ENCODE measurements at regions not wholly inside any gene's neighbourhood (a gene's known extent, or its start where the extent isn't known, plus 50 kb on each side); places are given as distances from the start of the nearest gene placed in this dataset.
A peak's percentile ranks its signal among the peaks of the same experiment; 100 is the strongest.
"Not testable (repeated sequence)": the region's sequence is repeated elsewhere in the genome, so short reads cannot be mapped to it uniquely, and the experiment has no call there.

DNA sequence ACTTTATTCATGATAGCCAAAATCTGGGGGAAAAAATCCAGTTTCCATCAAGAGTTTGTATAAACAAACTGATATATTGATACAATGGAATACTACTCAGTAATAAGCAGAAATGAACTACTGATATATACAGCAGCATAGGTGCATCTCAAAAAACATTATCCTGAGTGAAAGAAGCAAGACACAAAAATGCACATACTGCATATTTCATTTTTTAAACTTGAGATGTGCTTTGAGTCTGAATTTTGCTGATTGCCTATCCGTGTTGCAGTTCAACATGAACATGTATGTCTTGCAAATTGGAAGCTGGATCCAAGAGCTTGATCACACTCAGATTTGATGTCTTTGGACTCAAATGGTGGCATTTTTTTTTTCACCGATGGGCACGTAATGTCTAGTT, 132.4 kb downstream of the TSEN15 start:
- DNase-seq (ENCODE audit: low spot score) = no peak

DNA sequence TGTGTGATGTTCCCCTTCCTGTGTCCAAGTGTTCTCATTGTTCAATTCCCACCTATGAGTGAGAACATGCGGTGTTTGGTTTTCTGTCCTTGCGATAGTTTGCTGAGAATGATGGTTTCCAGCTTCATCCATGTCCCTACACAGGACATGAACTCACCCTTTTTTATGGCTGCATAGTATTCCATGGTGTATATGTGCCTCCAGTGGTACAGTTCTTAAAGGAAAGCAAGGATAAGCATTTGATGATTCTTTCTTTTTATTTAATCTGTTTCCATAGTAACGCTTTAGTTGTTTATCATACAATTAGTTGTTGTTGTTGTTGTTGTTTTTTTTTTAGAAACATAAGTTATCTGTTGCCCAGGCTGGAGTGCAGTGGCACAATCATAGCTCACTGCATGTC, 133.1 kb downstream of the TSEN15 start:
- not testable (repeated sequence) for DNase-seq (ENCODE audit: low spot score)

GRCh38 chr1:184185347-184185746, 133.8 kb downstream of the TSEN15 start:
- no peak for DNase-seq (ENCODE audit: low spot score)

GRCh38 chr1:184186167-184186566, 134.6 kb downstream of the TSEN15 start:
- no peak for DNase-seq (ENCODE audit: low spot score)

DNA sequence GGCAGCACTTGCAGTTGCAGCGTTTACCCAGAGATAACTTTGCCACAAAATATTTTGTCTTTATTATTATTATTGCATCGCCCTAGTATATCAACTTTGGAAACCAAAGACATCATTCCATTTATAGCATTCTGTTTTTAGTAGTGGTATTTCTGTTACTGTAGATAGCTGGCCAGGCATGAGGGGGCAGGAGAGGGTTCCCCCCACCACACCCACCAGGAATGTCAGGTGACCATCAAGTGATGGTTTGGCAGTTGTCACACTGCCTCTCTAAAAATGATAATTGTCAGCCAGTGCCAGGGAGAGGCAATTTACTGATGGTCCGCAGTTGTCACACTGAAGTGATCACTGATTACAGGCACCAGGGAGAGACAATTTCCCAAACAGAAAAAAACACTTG, 135.6 kb downstream of the TSEN15 start:
- no peak for DNase-seq (ENCODE audit: low spot score)

DNA sequence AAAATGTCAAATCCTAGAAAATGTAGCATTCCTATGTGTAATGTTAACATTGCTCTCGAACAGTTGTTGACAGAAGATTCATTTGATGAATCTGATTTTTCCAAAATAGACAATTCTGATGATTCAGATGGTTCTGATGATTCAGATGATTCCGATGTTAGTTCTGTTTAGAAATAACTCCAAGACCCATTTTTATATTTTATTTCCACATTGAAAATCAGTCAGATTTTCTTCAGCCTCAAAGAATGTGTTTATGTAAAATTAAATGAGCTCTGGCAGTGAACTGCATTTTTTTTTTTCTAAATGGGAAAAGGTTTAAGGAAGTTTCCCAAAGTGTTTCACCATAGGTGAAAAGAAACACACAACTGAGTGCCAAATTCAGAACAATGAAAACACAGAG, 136.5 kb downstream of the TSEN15 start:
- no peak for DNase-seq (ENCODE audit: low spot score)

DNA sequence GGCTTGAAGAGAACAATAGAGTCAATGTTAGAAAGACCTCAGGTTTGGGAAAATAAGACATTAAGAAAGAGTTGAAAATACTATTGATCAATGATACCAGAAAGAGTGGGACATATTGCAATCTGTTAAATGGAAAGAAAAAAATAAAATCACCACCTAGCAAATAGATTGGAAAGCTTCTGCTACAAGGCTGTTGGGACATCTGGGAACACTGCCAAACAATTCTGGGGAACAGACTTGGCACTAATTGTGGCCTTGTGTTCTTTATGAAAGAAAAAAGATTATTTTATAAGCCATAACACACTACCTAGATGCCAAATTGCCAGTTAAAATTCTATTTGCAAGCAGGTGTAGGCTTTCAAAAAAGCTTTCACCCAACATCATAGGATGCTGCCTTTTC, 137.8 kb downstream of the TSEN15 start:
- DNase-seq (ENCODE audit: low spot score) = no peak

DNA sequence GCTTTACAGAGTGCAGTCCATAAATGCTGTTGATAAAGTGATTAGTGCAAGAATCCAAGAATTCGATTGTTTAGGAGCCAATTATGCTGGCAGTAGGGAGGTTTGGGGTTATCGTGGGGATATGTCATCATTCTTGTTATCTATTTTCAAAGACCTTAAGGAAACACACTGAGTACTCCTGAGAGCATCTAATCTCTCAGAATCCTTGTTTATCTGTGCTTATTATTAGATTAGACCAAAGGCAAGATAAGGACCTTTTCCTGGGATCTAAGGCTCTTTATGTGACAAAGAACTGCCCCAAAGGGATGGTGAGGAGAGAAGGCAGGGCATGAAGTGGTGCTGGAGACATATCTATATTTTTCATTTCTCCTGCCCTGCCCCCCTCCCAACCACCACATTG, 139.1 kb downstream of the TSEN15 start:
- no peak for DNase-seq (ENCODE audit: low spot score)

GRCh38 chr1:184191181-184191621, 139.7 kb downstream of the TSEN15 start:
- peak; percentile 88 for DNase-seq (ENCODE audit: low spot score)

DNA sequence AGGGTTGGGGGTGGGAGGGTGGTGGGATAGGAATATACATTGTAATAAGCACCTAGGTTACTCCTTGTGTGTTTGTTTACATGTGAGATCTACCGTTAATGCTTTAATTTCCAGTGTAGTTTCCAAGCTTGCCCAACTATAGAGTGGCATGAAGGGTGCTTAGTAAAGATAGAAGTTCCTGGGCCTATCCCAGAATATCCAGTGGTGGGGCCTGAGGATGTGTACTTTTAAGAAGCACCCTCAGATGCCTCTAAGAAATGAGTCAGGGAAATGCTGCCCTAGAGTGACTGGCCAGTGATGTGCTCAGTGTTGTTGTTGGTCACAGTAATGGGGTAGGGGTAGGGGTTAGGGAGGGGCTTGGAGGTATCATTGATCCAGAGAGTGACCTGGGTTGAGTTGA, 141.3 kb downstream of the TSEN15 start:
- no peak for DNase-seq (ENCODE audit: low spot score)

DNA sequence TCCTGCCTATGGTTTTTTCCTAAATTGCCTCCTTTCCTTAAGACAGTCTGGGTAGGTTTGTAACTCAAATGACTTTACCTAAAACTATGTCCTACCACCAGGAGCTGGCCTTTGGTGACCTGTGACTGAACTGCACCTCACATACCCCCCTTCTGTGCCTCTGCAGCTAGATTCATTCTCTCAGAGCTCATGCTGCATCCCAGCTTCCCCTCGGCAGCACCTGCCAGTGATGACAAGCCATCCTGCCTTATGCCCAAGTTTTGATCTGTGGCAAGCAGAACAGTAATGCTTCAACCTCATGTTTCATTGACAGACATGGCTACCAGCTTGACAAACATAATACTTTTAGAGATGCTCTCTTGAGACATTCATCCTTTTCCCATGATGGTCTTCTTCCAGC, 141.9 kb downstream of the TSEN15 start:
- DNase-seq (ENCODE audit: low spot score) = no peak

DNA sequence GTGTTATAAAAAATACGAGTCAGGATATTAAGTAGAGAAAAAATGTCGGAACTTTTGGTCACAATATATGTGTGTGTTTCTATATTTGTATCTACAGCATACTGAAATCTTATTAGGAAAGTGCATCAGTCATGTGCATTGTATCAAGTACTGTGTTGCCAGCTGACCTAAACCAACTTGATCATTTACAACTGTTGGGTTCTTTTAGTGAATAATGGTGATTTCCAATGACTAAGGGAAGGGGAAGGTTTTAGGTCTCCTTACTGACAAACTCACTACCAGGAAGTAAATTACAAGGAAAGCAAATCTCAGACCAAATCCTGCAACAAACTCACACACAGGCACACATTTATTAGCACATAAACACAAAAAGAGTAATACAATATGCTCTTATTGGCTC, 142.7 kb downstream of the TSEN15 start:
- no peak for DNase-seq (ENCODE audit: low spot score)

DNA sequence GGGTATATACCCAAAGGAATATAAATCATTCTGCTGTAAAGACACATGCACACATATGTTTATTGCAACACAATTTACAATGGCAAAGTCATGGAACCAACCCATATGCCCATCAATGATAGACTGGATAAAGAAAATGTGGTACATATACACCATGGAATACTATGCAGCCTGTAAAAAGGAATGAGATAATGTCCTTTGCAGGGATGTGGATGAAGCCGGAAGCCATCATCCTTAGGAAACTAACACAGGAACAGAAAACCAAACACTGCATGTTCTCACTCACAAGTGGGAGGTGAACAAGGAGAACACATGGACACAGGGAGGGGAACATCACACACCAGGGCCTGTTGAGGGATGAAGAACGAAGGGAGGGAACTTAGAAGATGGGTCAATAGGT, 144.2 kb downstream of the TSEN15 start:
- DNase-seq (ENCODE audit: low spot score) = not testable (repeated sequence)

DNA sequence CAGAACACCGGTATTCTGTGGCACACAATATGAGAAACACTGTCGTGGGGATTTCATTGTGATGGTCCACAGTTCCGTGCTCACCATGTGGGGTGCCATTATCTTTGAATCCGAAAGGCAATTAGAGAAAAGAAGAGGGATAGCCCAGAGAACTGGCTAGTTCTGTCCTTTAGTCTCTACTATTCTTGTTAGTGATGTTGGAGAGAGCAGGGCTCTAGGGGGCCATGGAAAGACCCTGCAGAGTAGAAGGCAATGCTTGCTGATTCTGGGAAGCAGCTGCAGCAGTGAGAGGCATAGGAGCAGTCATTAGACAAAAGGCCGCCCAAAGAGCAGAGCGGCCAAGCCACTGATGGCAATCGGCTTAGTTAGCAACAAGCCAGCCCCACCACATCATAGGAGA, 146.3 kb downstream of the TSEN15 start:
- DNase-seq (ENCODE audit: low spot score) = no peak

DNA sequence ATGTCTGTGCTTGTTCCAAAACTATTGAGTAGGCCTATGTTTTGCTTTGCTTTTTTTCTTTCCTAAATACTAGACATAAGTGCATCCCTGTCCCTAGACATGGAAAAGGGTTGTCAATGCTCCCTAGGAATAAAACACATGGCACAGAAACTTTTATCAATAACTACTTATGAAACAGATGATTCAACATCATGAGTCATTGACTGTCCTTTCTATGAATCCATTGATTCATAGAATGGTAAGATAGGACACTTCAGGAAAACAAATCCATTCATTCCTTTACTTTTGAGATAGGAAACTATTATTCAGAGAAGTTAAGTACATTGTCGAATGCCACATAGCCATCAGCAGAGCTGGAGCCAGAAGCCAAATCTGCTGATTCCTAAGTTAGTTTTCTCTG, 147.5 kb downstream of the TSEN15 start:
- no peak for DNase-seq (ENCODE audit: low spot score)

- DNase-seq (ENCODE audit: low spot score) = no peak
Measured at GRCh38 chr1:184199438-184200085, 148.0 kb downstream of the TSEN15 start.

- DNase-seq (ENCODE audit: low spot score) = no peak
Measured at GRCh38 chr1:184208622-184209021, 157.1 kb downstream of the TSEN15 start.

GRCh38 chr1:184210031-184210430, 158.5 kb downstream of the TSEN15 start:
- peak; percentile 75 for DNase-seq (ENCODE audit: low spot score)

DNA sequence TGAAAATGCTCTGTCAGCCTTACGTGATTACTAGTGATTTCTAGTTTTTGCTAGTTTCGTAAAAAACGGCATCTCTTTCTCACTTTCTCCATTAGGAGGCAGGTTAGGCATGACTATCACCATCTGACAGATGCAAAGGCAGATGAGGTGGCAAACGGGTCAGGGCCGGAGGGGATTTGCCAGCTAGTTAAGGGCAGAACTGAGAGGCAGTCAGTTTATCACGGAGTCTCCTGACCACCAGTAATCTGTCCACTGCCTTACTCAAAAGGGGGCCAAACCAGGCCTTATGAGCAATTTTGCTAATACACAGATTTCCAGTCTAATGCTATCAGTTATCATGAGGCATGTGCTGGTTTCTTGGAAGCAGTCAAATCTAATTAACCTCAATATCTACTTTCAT, 159.3 kb downstream of the TSEN15 start:
- no peak for DNase-seq (ENCODE audit: low spot score)

- peak; percentile 85 for DNase-seq (ENCODE audit: low spot score)
Measured at GRCh38 chr1:184212649-184213314, 161.3 kb downstream of the TSEN15 start.

DNA sequence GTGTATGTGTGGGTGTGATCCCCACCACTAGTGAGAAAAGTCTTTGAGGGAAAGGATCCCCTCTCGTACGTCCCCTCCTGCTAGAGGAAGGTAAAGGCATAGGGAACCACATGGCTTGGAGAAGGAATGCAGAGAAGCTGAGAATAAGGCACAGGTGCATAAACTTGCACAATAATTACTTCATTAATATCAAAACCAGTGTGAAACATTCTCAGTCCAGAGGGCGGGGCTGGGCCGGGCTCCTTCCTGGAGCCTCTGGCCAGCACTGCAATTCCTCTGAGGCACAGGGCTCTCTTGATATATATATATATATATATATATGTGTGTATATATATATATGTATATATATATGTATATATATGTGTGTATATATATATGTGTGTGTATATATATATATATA, 162.6 kb downstream of the TSEN15 start:
- no peak for DNase-seq (ENCODE audit: low spot score)

DNA sequence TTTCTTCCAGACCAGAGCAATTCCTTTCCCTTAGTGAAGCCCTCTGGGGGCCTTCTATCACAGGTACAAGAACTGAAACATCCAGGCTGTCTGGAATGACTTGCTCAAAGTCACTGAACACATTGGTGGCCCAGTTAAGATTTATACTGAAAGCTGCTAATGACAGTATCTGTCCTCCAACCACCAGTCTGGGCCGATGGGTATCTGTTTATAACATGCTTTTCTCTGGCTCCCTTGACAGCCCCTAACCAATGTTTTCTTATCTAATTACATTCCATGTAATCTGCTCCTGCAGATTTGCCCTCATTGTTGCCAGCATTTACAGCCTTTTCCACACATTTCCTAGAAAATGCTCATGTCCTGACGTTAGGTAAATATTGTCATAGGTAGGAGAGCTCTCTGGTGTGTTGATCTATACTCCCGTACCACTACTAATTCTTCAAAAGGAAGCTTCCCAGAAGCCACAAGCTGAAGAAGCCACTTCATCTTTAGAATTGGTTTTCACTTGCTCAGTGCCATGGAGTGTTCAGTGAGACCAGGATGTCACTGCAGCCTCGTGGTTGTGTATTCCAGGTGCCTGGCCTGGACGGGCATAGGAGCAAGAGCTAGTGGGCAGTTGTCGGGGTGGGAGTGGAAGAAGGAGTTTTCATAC, 163.9 kb downstream of the TSEN15 start:
- no peak for DNase-seq (ENCODE audit: low spot score)

- no peak for DNase-seq (ENCODE audit: low spot score)
Measured at GRCh38 chr1:184218458-184219075, 167.0 kb downstream of the TSEN15 start.

All from AG08395 (cell line).